Heart right ventricle (tissue), 16 donors: ENCODE measurements at regions not wholly inside any gene's neighbourhood (a gene's known extent, or its start where the extent isn't known, plus 50 kb on each side); places are given as distances from the start of the nearest gene placed in this dataset.

Experiments used
- ATAC-seq, 8 donors: fragments of 200-7000 bp; cut with Tn5 transposase; one replicate each; pipeline ENCODE4 v1.9.1; 2020; ENCODE audit warnings: mild to moderate bottlenecking in 8 of 8, moderate library complexity in 8 of 8, moderate number of reproducible peaks in 1 of 8
- DNase-seq, 2 donors: peaks; one replicate each; pipeline ENCODE4 v3.0.0-alpha.2; 2020
- H3K27ac ChIP-seq, 10 donors: fragments of 200-600 bp; sonication (generic) in 2 of 10; one replicate each; pipeline versions ENCODE4 v1.5.0 to v1.8.0; 2020 to 2022; ENCODE audit warnings: mild to moderate bottlenecking in 3 of 10
- H3K27me3 ChIP-seq, 7 donors: fragments of 200-600 bp; one replicate each; pipeline ENCODE4 v1.8.0; 2021 to 2022; ENCODE audit warnings: mild to moderate bottlenecking in 2 of 7
- H3K36me3 ChIP-seq, 9 donors: fragments of 200-600 bp; sonication (generic) in 1 of 9; one replicate each; pipeline versions ENCODE4 v1.5.0 to v1.8.0; 2020 to 2022; ENCODE audit warnings: mild to moderate bottlenecking in 2 of 9
- H3K4me1 ChIP-seq, 9 donors: fragments of 200-600 bp; sonication (generic) in 1 of 9; one replicate each; pipeline versions ENCODE4 v1.5.0 to v1.8.0; 2020 to 2022; ENCODE audit warnings: mild to moderate bottlenecking in 4 of 9
- H3K4me3 ChIP-seq, 10 donors: fragments of 200-600 bp; sonication (generic) in 2 of 10; one replicate each; pipeline versions ENCODE4 v1.5.0 to v1.8.0; 2020 to 2022; ENCODE audit warnings: mild to moderate bottlenecking in 7 of 10, moderate library complexity in 2 of 10
- H3K9me3 ChIP-seq, 11 donors: fragments of 200-600 bp in 10 of 11; sonication (generic) in 2 of 11; one replicate each; pipeline versions ENCODE4 v1.5.0 to v1.8.0; 2013 to 2022; ENCODE audit warnings: mild to moderate bottlenecking in 2 of 11, control low read depth in 1 of 11, moderate library complexity in 1 of 11
- WGBS, 2 donors: extraction: QIAGEN DNeasy Blood & Tissue Kit; methylation state at CpG; one replicate each; pipeline ENCODE4 v1.1.7; 2013; ENCODE audit warnings: inconsistent platforms in 1 of 2; 5-methylcytosine and 5-hydroxymethylcytosine counted together
- intact Hi-C, 10 donors: fragments of 100-400 bp; cut with DNase I; formaldehyde crosslinking; loops; one replicate each; pipeline versions ENCODE4 v1.11.1 to v1.14.2; 2022
- TF ChIP-seq, protein P1 (sequence below), 9 donors: fragments of 200-600 bp; sonication (generic) in 2 of 9; IDR thresholded peaks; one replicate each; pipeline versions ENCODE4 v1.5.0 to v1.8.0; 2021 to 2022; ENCODE audit warnings: antibody characterized with exemption in 9 of 9, mild to moderate bottlenecking in 5 of 9, moderate library complexity in 1 of 9
- donor health status: Arrhythmogenic right ventricular cardiomyopathy.
- donor health status: ischemic (EF 13 %, LVEDD 7.1; RV severe dilation, severe dysfunction).
- donor health status: healthy with polysubstance abuse.
- donor health status: DM: no; HTN: yes; CAD: no.
- donor health status: DM: no; HTN: no; CAD: no.
- donor health status: ischemic (EF 25% LVEDD 6.9; RV normal size, moderate dysfunction).
- donor health status: ischemic (EF 25% LVEDD 5.7; RV mildly dilated, moderate dysfunction).
- donor health status: healthy.
- donor health status: DM: yes; HTN: yes; CAD: no.
- donor health status: Ischemic cardiomyopathy.
- donor health status: ischemic (EF 35%, LVEDD 5.7; RV mildly dilated, moderate dysfunction).
- donor health status: nonischemic (EF 11% LVEDD 7.7; RV severe dilation, severe dysfunction).
- donor health status: DM: yes; HTN: yes; CAD: no.
- donor health status: PGD.
- donor health status: ischemic (EF 29% LVEDD 5.4; RV normal size, mild dysfunction).
- donor health status: nonischemic (EF 23%, LVEDD 6.1; RV moderate dilation, normal function).

DNA sequence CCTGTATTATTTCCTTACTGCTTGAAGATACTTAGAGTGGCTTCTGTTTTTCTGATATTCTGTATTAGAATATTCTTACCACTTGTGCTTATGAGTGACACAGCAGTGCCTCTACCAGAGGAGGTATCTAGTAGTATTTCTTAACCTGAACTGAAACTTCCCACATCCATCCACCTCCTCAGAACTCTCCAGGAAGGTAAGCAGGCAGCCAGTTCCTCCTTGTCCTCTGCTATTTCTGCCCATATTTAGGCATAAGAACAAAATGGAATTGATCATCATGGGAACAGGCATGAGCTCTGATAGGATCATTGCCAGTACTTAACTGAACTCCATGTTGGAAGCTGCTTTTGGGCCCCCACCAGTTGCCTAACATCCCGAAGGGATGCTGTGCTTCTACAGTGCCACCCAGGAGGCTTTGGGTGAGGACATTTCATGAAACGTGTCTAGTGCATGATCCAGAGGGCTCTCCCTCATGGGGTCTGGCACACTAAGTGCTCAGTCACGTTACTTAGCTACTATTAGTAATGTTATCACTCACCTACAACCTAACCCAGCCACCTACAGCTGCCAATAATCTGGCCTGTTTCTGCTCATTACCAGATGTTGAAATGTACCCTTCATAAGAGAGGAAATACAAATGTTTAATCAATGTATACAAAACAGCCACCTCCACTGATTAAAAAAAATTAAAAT lies 520.7 kb downstream of the EIPR1 start:
- TF ChIP-seq, protein P1, sequence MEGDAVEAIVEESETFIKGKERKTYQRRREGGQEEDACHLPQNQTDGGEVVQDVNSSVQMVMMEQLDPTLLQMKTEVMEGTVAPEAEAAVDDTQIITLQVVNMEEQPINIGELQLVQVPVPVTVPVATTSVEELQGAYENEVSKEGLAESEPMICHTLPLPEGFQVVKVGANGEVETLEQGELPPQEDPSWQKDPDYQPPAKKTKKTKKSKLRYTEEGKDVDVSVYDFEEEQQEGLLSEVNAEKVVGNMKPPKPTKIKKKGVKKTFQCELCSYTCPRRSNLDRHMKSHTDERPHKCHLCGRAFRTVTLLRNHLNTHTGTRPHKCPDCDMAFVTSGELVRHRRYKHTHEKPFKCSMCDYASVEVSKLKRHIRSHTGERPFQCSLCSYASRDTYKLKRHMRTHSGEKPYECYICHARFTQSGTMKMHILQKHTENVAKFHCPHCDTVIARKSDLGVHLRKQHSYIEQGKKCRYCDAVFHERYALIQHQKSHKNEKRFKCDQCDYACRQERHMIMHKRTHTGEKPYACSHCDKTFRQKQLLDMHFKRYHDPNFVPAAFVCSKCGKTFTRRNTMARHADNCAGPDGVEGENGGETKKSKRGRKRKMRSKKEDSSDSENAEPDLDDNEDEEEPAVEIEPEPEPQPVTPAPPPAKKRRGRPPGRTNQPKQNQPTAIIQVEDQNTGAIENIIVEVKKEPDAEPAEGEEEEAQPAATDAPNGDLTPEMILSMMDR (IDR thresholded peaks at IDR 0.05) = no peak
- Histone ChIP-seq H3K36me3 (no peaks in the 10 kb centered on the region), H3K27ac (no peak overlapping the region), H3K27me3 (peaks cover 0 to 2% (median 0%) of the 10 kb centered on the region in 7 donors), H3K4me1 (peaks cover 0 to 4% (median 0%) of the 10 kb centered on the region in 9 donors), H3K9me3 (no peaks in the 10 kb centered on the region), H3K4me3 (no peak overlapping the region)
- WGBS, 2 donors = 29 to 41% methylated on average over 3 of the region's 3 CpGs
- ATAC-seq (peak in 3 of 8 donors; percentile 46 to 64 (median 59)), DNase-seq (no peak)
- intact Hi-C loops = no loop called here

DNA sequence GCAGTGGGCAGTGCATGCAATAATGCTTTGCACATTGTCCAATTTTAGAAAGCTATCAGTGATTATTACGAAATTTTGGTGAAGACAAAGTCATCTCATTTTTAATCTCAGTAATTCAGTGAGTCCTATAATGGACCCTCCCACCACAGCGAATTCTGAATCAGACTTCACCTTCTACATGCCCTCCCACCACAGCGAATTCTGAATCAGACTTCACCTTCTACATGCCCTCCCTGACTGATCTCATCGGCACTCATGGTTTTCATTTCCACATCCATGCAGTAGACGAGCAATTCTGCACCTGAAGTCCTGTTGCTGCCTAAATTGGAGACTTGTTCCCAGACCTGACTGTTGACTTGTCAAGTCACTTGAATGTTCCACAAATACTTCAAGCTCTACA lies 522.3 kb downstream of the EIPR1 start:
- Histone ChIP-seq H3K27me3 (peaks cover 0 to 2% (median 0%) of the 10 kb centered on the region in 7 donors), H3K27ac (no peak overlapping the region), H3K4me3 (no peak overlapping the region), H3K36me3 (no peaks in the 10 kb centered on the region), H3K4me1 (peaks cover 0 to 8% (median 0%) of the 10 kb centered on the region in 9 donors), H3K9me3 (no peaks in the 10 kb centered on the region)
- intact Hi-C loops = no loop called here
- DNase-seq = no peak
- ATAC-seq = no peak
- TF ChIP-seq, protein P1 (IDR thresholded peaks at IDR 0.05) = no peak
- 87 to 90% methylated on average over 5 of the region's 5 CpGs for WGBS, 2 donors

GRCh38 chr2:2853346-2853745 lies 522.3 kb upstream of the MYT1L start:
- no peak for ATAC-seq

DNA sequence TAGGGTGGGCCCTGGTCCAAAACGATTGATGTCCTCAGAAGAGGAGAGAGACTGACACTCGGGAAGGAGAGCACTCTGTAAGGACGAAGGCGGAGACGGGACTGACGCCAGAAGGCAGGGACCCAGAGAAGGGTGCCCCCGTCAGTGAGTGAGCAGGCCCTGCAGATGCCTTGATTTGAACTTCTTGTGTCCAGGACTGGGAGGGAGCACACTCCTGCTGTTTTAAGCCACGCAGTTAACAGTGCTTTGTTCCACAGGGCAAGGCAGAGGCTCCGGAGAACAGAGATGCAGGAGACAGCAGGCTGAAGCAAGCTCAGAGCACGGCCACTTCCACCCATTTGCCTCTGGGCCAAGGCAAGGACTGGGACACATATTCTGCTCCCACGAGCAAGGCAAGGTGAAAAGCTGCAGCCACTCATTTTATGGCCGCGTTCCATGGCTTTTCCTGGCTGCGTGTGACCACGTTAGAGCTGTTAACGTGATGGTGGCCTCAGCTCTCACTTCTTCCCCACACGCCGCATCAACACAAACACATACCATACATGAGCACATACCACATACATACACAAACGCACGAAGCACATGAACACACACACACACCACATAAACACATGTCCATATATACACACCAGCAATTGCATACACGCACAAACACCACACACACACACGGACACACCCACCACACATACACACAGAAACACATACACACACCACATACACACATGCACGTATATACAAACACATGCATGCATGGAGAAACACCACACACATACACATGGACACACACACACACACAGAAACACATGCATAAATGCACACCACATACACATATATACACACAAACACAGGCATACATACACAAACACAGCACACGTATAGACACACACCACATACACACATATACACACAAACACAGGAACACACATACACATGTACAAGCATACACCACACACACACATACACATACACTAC lies 521.0 kb upstream of the MYT1L start:
- no peaks in the 10 kb centered on the region for H3K36me3 ChIP-seq
- H3K4me1 ChIP-seq = peaks cover 0 to 12% (median 3%) of the 10 kb centered on the region in 9 donors
- no peaks in the 10 kb centered on the region for H3K9me3 ChIP-seq
- no peak overlapping the region for H3K27ac ChIP-seq
- TF ChIP-seq, protein P1 (IDR thresholded peaks at IDR 0.05) = no peak
- intact Hi-C loops = no loop called here
- 53 to 69% methylated on average over 24 of the region's 24 CpGs for WGBS, 2 donors
- no peak for DNase-seq
- no peak overlapping the region for H3K4me3 ChIP-seq
- peak in 2 of 8 donors; percentile 10 to 24 for ATAC-seq
- peaks cover 0 to 2% (median 0%) of the 10 kb centered on the region in 7 donors for H3K27me3 ChIP-seq

More at GRCh38 chr2:2853346-2853745, 522.3 kb upstream of the MYT1L start:
- H3K27ac ChIP-seq = no peak overlapping the region
- TF ChIP-seq, protein P1 (IDR thresholded peaks at IDR 0.05) = no peak
- intact Hi-C loops = no loop called here
- H3K4me3 ChIP-seq = no peak overlapping the region
- 45 to 60% methylated on average over 2 of the region's 2 CpGs for WGBS, 2 donors
- H3K27me3 ChIP-seq = peaks cover 0 to 2% (median 0%) of the 10 kb centered on the region in 7 donors
- DNase-seq = no peak
- H3K4me1 ChIP-seq = peaks cover 0 to 8% (median 0%) of the 10 kb centered on the region in 9 donors
- H3K36me3 ChIP-seq = no peaks in the 10 kb centered on the region
- H3K9me3 ChIP-seq = no peaks in the 10 kb centered on the region
